ENCODE measurements at regions not wholly inside any gene's neighbourhood (a gene's known extent, or its start where the extent isn't known, plus 50 kb on each side); places are given as distances from the start of the nearest gene placed in this dataset.

- DNase-seq (ENCODE audit: low read depth): no peak
These were observed 150.5 kb upstream of the RUNX3 start for GRCh38 chr1:25080294-25081209.

- DNase-seq (ENCODE audit: low read depth): no peak
These were observed 149.0 kb upstream of the RUNX3 start for GRCh38 chr1:25079048-25079447.

- DNase-seq (ENCODE audit: low read depth): no peak
These were observed 144.5 kb upstream of the RUNX3 start for GRCh38 chr1:25074351-25075227.

DNA sequence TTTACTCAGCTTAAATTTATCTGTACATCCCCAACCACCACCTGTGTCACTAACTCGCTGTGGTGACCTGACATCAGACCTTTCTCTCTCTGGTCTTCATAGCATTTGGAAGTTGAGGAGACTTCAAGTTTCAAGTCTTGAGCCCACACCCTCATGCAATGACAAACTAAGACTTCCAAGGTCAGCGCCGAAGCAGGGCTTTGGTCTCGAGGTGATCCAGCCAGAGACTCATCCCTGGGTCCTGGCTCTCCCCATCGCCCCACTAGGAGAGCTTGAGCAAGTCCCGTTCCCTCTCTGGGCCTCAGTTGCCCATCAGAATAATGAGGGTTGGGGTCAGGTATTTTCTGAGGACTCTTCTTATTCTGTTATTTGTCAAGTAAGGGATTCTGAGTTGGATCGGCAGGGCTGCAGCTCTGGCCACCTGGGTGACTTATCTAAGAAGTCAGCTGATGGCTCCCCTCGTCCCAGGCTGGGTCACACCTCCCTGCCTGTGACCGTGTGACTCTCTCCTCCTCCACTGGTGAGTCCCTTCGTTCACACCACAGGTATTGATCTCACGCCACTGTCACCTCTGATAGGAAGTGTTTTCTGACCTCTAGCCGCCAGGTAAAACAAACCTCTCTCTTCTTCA is 143.7 kb upstream of the RUNX3 start:
- DNase-seq (ENCODE audit: low read depth): no peak

- DNase-seq (ENCODE audit: low read depth): no peak
These were observed 142.4 kb upstream of the RUNX3 start for GRCh38 chr1:25072461-25072860.

DNA sequence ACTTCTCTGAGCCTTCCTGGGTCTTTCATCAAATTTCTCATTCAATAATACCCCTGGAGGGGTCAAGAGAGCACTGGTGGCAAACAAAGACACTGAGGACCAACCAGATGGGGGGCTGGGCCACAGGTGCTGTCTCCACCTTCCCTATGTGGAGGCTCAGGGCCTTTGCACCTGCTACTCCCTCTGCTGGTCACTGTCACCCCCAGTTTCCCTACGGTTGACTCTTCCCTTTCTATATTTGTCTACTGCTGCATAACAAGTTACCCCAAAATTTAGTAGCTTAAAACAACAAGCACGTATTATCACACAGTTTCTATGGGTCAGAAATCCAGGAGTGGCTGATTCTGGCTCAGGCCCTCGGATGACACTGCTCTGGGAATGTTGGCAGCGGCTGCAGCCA is 138.8 kb upstream of the RUNX3 start:
- DNase-seq (ENCODE audit: low read depth): no peak

DNA sequence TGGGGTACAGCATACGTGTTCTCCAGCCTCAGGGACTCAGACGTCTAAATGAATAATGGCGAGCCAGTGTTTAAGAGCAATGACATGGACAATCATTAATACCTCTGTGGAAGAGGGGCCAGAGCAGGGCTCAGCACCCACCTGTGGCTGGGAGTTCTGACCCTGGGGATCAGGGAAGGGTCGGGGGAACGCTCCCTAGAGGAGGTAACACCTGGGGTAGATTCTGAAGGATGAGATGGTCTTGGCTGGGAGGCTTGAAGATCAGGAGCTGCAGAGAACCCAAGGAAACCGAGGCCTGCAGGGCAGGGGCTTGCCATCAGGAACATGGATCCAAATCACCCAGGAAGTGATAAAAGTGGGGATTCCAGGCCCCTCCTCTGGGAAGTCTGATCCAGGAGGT is 138.2 kb upstream of the RUNX3 start:
- DNase-seq (ENCODE audit: low read depth): no peak

GRCh38 chr1:25067518-25068251 is 137.6 kb upstream of the RUNX3 start:
- no peak for DNase-seq (ENCODE audit: low read depth)

- DNase-seq (ENCODE audit: low read depth): no peak
These were observed 136.8 kb upstream of the RUNX3 start for GRCh38 chr1:25066731-25067517.

DNA sequence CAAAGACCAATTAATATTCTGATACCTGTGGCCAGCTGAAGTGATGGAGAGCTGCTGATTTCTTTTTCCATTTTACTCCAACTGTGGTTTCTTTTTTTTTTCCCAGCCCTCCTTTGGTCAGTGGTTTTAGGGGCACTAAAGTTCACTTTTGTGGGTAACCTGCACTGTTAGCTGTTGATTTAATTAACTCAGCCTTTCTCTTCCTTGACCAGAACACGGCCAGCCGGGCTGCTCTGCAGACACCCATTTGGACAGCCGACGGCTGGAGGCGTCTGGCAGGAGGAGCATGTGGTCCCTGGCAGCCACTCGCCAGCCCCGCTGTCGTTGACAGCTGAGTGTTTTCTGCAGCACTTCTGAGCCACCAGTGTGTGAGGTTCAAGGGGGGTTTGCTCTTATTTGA is 136.2 kb upstream of the RUNX3 start:
- DNase-seq (ENCODE audit: low read depth): no peak

DNA sequence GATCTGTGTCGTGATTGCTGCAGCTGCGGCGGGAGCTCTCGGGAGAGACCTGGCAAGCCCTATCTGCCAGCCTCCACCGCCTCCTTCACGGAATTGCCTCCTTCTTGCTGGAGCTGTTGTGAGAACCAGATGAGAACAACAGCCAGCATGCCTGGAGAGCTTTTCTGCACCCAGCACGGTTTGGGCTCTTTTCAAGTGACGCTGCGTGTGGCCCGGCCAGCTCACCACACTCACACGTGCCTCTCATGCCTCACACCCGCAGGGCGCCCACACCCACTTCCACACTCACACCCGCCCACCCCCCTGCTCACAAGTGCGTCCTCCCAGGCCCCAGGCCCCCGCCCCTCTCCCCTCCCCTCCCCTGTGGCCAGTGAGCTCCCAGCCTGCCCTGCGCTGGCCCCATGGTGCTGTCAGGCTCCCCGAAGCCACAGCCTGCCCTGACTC is 135.7 kb upstream of the RUNX3 start:
- peak; percentile 18 for DNase-seq (ENCODE audit: low read depth)

- no peak for DNase-seq (ENCODE audit: low read depth)
These were observed 135.2 kb upstream of the RUNX3 start for GRCh38 chr1:25065321-25065721.

GRCh38 chr1:25064465-25065240 is 134.6 kb upstream of the RUNX3 start:
- no peak for DNase-seq (ENCODE audit: low read depth)

DNA sequence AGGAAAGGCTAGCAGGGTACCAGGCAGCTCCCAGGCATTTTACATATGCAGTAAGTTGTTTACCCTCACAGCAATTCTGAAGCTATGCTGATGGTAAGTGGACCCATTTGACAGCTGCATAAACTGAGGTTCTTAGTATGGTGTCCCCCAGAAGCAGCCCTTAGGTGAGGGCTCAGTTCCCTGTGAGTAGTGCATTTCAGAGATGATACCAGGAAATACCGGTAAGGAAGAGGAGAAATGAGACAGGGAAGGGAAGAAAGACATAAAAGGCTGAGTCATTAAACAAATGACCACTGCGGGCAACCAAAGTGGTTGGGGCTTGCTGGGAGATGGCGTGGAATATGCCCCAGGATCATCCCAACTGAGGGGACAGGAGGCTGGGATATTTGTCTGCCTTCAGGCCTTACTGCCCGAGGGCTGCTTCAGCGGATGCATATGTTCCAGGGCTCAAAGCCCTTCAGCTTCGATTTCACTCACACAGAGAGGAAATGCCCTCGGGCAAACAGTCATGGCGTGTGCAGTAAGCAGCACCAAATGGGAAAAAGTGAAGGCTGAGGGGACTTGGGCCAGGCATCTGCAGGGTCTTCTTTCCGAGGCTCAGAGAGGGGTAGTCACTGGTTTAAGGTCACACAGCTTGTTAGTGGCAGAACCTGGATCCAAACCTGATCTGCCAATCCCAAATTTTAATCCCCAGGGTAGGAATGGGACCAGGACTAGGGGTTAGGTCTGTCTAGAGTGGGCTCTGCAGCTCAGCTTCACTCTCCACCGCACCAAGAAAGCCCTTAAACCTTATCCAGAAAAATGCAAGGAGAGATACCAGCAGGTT is 133.7 kb upstream of the RUNX3 start:
- DNase-seq (ENCODE audit: low read depth): no peak

- no peak for DNase-seq (ENCODE audit: low read depth)
These were observed 132.7 kb upstream of the RUNX3 start for GRCh38 chr1:25062621-25063255.

GRCh38 chr1:25061261-25061995 is 131.4 kb upstream of the RUNX3 start:
- DNase-seq (ENCODE audit: low read depth): no peak

DNA sequence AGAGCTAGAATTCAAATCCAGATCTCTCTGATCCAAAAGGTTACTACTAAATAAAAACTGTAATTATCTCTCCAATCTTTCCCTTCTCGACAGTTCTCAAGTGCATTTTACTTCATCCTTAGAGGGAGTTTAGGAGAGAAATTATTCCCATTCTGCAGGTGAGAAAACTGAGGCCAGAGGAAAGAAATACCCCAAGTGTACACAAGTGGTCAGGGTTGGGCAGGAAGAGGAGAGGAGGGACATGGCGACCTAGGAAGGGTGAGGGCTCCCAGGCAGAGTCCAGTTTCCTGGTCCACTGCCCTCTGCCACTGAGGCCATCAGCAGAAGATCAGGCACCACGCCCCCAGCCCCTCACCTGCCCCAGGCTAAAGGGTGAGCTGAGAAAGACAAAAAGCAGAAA is 127.1 kb upstream of the RUNX3 start:
- DNase-seq (ENCODE audit: low read depth): no peak

GRCh38 chr1:25056536-25056935 is 126.5 kb upstream of the RUNX3 start:
- no peak for DNase-seq (ENCODE audit: low read depth)

Data from stimulated activated CD8-positive, alpha-beta memory T cell treated with anti-CD3 and anti-CD28 coated beads, Interleukin-7, amount 100 ng/mL, for 24 hours (primary cell).